ENCODE measurements at regions not wholly inside any gene's neighbourhood (a gene's known extent, or its start where the extent isn't known, plus 50 kb on each side); places are given as distances from the start of the nearest gene placed in this dataset.

DNA sequence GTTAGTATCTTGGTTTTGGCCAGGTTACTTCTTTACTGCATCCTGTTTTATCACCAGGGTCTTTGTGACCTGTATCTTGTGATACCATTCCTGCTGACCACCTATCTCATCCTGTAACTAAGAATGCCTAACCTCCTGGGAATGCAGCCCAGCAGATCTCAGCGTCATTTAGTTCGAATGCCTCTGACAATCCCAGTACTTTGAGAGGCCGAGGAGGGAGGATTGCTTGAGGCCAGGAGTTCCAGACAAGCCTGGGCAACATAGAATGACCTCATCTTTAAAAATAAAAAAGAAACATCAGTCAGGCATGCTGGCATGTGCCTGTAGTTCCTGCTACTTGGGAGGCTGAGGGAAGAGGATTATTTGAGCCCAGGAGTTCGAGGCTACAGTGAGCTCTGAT is 206.5 kb downstream of the SUDS3 start:
- no peak for ATAC-seq
- no peaks in the 10 kb centered on the region for H3K4me1 Mint-ChIP-seq (ENCODE audit: low read depth)
- ChIA-PET POLR2A (no interaction called here), CTCF (no interaction called here)
- no peak overlapping the region for H3K27ac Mint-ChIP-seq
- DNase-seq, result no peak
- no peak overlapping the region for H3K4me3 Mint-ChIP-seq
- H3K9me3 Mint-ChIP-seq (ENCODE audit: insufficient read depth), result no peaks in the 10 kb centered on the region
- H3K36me3 Mint-ChIP-seq (ENCODE audit: low read depth), result no peaks in the 10 kb centered on the region
- H3K27me3 Mint-ChIP-seq (ENCODE audit: low read depth), result no peaks in the 10 kb centered on the region

DNA sequence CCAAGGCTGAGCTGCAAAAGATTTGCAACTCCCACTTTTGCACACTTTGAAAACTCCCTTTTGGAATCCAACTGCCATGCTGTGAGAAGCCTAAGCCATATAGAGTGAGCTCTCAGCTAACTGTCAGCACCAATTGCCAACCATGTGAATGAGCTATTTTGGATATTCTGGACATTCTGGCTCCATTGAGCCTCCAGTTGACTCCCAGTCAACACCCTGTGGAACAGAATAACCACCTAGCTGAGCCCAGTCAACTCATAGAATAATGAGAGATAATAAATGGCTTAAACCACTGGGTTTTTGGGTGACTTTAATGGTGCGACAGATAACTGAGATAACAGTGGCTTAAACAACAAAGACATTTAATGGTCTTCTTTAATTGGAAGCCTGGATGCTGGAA is 210.1 kb downstream of the SUDS3 start:
- POLR2A ChIA-PET, result no interaction called here

DNA sequence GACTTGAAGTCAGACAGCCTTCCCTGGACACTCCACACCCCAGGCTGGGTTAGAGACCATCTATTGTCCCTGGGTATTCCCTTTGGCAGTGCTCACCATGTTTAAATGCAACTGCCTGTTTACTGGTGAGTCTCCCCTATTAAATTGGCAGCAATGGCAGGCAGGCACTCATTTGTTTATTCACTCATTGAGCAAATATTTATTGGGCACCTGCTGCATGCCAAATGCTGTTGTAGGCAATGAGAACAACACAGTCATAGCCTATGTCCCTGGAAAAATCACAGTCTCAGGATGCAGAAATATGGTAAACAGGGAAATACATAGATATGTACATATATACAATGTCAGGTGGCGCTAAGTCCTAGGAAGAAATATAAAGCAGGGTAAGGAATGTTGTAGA is 212.8 kb downstream of the SUDS3 start:
- no peak overlapping the region for H3K4me3 Mint-ChIP-seq
- no peaks in the 10 kb centered on the region for H3K9me3 Mint-ChIP-seq (ENCODE audit: insufficient read depth)
- no peaks in the 10 kb centered on the region for H3K27me3 Mint-ChIP-seq (ENCODE audit: low read depth)
- ATAC-seq (no peak), DNase-seq (no peak)
- H3K4me1 Mint-ChIP-seq (ENCODE audit: low read depth), result no peaks in the 10 kb centered on the region
- no peaks in the 10 kb centered on the region for H3K36me3 Mint-ChIP-seq (ENCODE audit: low read depth)
- ChIA-PET CTCF (no interaction called here), POLR2A (no interaction called here)
- H3K27ac Mint-ChIP-seq, result no peak overlapping the region

More for the DNA sequence above, 210.1 kb downstream of the SUDS3 start:
- DNase-seq (no peak), ATAC-seq (no peak)
- Mint-ChIP-seq H3K27ac (no peak overlapping the region), H3K9me3 (ENCODE audit: insufficient read depth) (no peaks in the 10 kb centered on the region), H3K27me3 (ENCODE audit: low read depth) (no peaks in the 10 kb centered on the region), H3K4me1 (ENCODE audit: low read depth) (no peaks in the 10 kb centered on the region), H3K4me3 (no peak overlapping the region), H3K36me3 (ENCODE audit: low read depth) (no peaks in the 10 kb centered on the region)
- CTCF ChIA-PET, result no interaction called here

DNA sequence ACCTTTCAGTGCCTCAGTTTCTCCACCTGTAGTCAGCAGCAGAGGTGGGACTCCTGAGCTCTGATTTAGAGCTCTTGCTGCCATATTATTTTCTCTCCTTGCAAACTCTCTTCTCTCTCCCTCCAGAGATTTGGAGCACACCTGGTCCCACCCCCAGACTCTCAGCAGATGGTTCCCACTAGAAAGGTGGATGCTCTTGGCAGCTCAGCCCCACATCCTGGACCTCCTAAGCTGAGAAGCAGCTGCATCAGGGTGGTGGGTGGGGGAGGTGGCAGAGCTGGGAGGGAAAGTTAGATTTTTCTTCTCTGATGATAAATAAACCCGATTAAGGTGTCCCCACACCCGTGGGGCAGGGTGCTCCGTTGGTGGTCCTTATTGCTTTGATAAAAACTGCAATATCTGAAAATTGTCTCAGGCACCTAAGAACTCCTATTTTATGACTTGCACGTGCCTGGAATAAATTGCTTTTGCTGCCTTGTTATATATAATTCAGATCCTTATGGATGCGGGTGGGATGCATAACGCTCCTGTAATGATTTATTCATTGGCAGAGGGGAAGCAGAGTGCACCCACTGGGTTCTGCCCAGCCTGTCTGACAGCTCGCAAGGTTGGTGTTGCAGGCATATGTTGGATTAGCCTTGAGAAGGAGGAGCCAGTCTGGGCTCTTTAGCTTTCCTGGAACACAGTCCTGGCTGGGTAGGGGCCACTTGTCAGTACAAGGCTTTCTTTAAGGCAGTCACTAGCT is 214.2 kb downstream of the SUDS3 start:
- Mint-ChIP-seq H3K27ac (no peak overlapping the region), H3K4me3 (no peak overlapping the region), H3K27me3 (ENCODE audit: low read depth) (no peaks in the 10 kb centered on the region), H3K36me3 (ENCODE audit: low read depth) (no peaks in the 10 kb centered on the region), H3K9me3 (ENCODE audit: insufficient read depth) (no peaks in the 10 kb centered on the region), H3K4me1 (ENCODE audit: low read depth) (no peaks in the 10 kb centered on the region)
- ATAC-seq (no peak), DNase-seq (no peak)
- ChIA-PET POLR2A (no interaction called here), CTCF (no interaction called here)

DNA sequence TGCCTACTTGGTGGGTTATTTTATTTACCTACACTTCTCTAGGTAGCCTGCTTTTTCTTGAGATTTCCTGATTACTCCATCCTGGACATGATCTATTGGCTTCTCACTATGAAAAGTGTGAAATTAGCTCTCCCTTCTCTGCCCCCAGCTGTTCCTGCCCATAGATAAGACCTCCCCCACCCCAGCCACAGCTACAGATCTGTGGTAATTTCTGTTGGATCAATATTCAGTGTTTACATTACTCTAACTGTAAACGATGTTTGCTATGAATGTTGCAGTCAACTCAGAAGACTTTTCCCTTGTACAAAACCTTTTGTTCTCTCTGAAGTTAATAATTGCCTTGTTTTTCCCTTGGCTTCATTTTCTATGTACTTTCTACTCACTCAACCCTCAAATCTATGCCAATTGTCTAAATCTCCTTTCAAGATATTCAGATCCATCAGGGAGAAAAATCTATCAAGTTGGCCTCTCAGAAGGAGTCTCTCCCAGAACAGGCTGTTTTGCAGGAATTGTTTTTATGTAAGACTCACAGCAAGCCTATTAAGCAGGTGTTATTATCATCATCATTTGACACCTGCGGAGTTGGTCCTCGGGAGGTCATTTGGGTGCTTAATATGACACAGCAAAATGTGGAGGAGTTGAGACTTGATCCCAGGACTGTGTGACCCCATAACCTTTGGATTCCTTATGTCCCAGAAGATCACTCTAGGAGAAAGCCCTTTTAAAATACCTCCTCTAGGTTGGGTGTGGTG is 227.4 kb downstream of the SUDS3 start:
- DNase-seq (no peak), ATAC-seq (no peak)
- H3K27me3 Mint-ChIP-seq (ENCODE audit: low read depth), result no peaks in the 10 kb centered on the region
- no peak overlapping the region for H3K27ac Mint-ChIP-seq
- ChIA-PET POLR2A (no interaction called here), CTCF (no interaction called here)
- no peaks in the 10 kb centered on the region for H3K36me3 Mint-ChIP-seq (ENCODE audit: low read depth)
- no peak overlapping the region for H3K4me3 Mint-ChIP-seq
- H3K9me3 Mint-ChIP-seq (ENCODE audit: insufficient read depth), result no peaks in the 10 kb centered on the region
- no peaks in the 10 kb centered on the region for H3K4me1 Mint-ChIP-seq (ENCODE audit: low read depth)

DNA sequence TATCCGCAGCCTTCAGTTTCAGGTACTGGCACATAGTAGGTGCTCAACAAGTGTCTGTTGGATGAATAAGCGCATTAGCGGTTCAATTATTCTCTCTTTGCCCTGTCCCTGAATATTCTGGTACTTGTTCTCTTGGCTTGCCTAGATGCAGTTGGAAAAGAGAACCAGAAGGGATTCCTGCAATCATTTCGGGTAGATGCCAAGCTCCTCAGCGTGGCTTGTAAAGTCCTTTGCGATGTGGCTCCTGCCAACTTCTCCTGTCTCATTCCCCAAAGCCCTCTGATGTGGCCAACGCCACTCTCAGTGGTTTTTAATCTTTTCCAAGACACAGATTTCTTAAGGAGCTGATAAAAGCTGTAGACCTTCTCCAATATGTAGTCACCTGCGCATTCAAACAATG is 230.3 kb downstream of the SUDS3 start:
- no peak for ATAC-seq
- POLR2A ChIA-PET, result no interaction called here
- Mint-ChIP-seq H3K4me1 (ENCODE audit: low read depth) (no peaks in the 10 kb centered on the region), H3K27ac (no peak overlapping the region), H3K36me3 (ENCODE audit: low read depth) (no peaks in the 10 kb centered on the region), H3K27me3 (ENCODE audit: low read depth) (no peaks in the 10 kb centered on the region), H3K4me3 (no peak overlapping the region), H3K9me3 (ENCODE audit: insufficient read depth) (no peaks in the 10 kb centered on the region)
- DNase-seq, result no peak
- CTCF ChIA-PET, result no interaction called here

DNA sequence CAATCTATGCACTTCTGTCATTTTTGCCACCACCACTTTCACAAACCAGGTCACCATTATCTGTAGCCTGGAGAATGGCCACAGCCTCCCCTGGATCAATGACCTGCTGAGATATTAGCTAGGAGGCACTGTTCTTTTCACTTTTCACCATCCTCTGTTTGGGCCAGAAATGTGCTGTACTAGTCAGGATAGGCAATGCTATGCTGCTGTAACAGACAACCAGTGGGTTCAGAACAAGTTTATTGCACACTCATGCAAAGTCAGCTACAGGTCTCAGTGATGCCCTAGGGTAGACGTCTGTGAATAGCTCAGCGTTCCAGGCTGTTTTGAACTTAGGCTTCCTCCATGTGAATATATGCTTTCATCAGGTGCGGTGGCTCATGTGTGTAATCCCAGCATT is 231.5 kb downstream of the SUDS3 start:
- Mint-ChIP-seq H3K27ac (no peak overlapping the region), H3K27me3 (ENCODE audit: low read depth) (no peaks in the 10 kb centered on the region), H3K9me3 (ENCODE audit: insufficient read depth) (no peaks in the 10 kb centered on the region), H3K36me3 (ENCODE audit: low read depth) (no peaks in the 10 kb centered on the region), H3K4me1 (ENCODE audit: low read depth) (no peaks in the 10 kb centered on the region), H3K4me3 (no peak overlapping the region)
- CTCF ChIA-PET, result no interaction called here
- no peak for ATAC-seq
- POLR2A ChIA-PET, result no interaction called here
- no peak for DNase-seq

DNA sequence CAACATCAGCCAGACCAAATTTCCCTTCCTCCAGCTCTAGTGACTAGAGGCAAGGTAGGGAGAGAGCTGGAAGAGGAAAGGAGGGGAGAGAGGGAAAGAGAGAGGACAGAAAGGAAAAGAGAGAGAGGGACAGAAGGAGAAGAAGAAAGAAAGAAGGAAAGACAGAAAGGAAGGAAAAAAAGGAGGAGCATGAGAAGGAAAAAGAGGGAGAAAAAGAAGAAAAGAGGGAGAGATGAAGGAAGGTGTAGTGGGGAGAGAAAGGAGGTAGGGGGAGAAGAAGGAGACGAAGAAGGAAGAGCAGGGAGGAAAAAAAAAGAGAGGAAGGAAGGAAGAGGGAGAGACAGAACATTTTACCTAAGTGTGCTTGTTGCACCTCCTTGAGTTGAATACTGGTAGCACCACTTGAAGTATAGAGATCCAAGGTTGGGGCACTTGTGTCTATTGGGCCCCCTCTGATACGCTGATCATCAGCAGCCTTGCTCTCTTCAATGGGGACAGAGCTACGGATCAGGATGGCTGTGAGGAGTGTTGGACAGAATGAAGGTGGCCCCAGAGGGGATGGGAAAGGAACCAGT is 232.5 kb downstream of the SUDS3 start:
- H3K4me3 Mint-ChIP-seq, result no peak overlapping the region
- no peaks in the 10 kb centered on the region for H3K4me1 Mint-ChIP-seq (ENCODE audit: low read depth)
- no peak overlapping the region for H3K27ac Mint-ChIP-seq
- ATAC-seq (no peak), DNase-seq (no peak)
- POLR2A ChIA-PET, result no interaction called here
- H3K27me3 Mint-ChIP-seq (ENCODE audit: low read depth), result no peaks in the 10 kb centered on the region
- CTCF ChIA-PET, result no interaction called here
- no peaks in the 10 kb centered on the region for H3K9me3 Mint-ChIP-seq (ENCODE audit: insufficient read depth)
- no peaks in the 10 kb centered on the region for H3K36me3 Mint-ChIP-seq (ENCODE audit: low read depth)

DNA sequence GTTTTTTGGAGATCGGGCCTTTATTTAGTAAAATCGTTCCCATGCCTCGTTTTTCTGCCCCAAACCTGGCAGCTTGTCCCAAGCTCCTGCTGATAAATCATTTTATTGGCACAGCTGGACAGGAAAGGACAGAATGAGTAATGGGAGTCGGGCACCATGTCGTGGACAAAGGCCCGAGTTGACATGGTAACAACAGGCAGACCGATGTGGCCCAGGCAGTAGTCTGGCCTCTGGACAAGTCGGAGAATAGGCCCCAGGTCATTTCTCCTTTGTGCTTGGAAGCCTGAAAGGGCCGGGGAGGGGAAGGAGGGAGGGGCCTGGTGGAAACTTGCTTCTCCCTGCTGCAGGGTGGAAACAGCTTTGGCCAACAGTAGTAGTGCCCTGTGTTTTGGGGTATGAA is 234.9 kb downstream of the SUDS3 start:
- Mint-ChIP-seq H3K4me1 (ENCODE audit: low read depth) (no peaks in the 10 kb centered on the region), H3K36me3 (ENCODE audit: low read depth) (no peaks in the 10 kb centered on the region), H3K27me3 (ENCODE audit: low read depth) (no peaks in the 10 kb centered on the region), H3K9me3 (ENCODE audit: insufficient read depth) (no peaks in the 10 kb centered on the region), H3K4me3 (no peak overlapping the region), H3K27ac (no peak overlapping the region)
- ATAC-seq (no peak), DNase-seq (no peak)
- POLR2A ChIA-PET, result no interaction called here
- CTCF ChIA-PET, result no interaction called here

DNA sequence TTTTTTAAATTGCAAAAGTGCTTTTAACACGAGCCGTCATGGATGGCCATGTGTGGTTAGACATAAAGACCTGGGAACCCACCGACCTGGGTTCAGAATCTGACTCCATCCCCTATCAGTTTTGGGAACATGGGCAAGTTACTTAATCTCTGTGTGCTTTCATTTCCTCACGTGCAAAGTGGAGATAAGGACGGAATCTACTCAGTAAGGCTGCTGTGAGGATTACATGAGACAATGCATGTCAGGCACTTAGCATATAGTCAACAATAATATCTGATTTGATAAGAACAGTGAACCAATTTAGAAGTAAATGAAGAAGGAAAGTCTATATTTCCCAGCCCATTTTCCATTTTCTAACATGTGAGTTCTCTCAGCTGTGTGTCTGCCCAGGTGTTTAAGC is 235.4 kb downstream of the SUDS3 start:
- Mint-ChIP-seq H3K36me3 (ENCODE audit: low read depth) (no peaks in the 10 kb centered on the region), H3K4me3 (no peak overlapping the region), H3K27me3 (ENCODE audit: low read depth) (no peaks in the 10 kb centered on the region), H3K9me3 (ENCODE audit: insufficient read depth) (no peaks in the 10 kb centered on the region), H3K4me1 (ENCODE audit: low read depth) (no peaks in the 10 kb centered on the region), H3K27ac (no peak overlapping the region)
- DNase-seq (no peak), ATAC-seq (no peak)
- POLR2A ChIA-PET, result no interaction called here
- CTCF ChIA-PET, result no interaction called here

DNA sequence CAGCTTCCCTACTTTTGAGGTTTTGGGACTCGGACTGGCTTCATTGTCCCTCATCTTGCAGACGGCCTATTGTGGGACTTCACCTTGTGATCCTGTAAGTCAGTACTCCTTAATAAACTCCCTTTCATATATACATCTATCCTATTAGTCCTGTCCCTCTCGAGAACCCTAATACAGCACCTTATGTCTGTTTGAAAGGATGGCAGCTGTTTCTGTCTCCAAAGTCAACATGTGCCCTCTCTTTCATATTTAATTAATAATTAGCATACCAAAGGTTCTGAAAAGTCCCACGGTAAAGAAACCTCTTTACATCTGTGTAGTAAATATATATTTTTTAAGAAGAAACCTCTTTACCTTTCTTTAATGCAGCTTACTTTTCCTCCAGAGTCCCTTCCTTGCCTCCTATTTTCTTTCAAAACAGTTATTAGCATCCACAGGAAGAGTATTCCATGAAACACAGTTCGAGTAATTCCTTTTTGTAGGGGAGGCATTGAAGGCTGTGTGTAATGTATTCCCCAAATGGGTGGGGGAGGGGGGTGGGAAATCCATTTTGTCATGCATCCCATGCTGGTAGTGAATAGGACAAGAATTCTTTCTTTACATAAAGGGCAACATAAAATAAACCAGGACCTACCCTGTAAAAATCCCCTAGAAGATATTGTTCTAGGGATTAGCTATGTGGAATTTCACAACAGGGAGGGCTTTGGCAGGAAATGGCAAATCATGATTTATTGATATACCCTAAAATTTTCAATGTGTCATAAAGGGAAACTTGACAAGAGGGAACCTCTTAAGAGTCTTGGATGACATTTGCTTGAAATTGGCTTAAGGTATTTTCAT is 241.5 kb downstream of the SUDS3 start:
- H3K27ac Mint-ChIP-seq, result no peak overlapping the region

DNA sequence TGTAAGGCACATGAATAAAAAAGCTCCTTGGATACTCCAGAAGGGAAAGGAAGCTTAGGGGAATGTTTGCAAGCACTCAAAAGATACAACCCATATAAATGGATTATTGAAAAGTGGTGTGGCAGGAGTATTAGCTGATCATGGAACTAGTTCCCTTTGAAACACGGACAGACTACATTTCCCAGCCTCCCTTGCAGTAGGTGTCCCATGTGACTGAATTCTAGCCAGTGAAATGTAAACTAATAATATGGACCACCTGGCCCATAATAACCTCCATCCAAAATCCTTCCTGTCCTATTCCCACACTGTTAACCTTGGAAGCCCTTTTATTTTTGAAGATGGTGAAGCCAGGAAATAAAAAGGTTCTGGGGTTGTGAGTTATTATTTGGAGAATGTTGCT is 242.3 kb downstream of the SUDS3 start:
- ATAC-seq (no peak), DNase-seq (no peak)
- POLR2A ChIA-PET, result no interaction called here
- no peaks in the 10 kb centered on the region for H3K27me3 Mint-ChIP-seq (ENCODE audit: low read depth)
- no peaks in the 10 kb centered on the region for H3K36me3 Mint-ChIP-seq (ENCODE audit: low read depth)
- no peak overlapping the region for H3K4me3 Mint-ChIP-seq
- no peaks in the 10 kb centered on the region for H3K9me3 Mint-ChIP-seq (ENCODE audit: insufficient read depth)
- CTCF ChIA-PET, result no interaction called here
- no peaks in the 10 kb centered on the region for H3K4me1 Mint-ChIP-seq (ENCODE audit: low read depth)
- no peak overlapping the region for H3K27ac Mint-ChIP-seq

More for the DNA sequence above, 241.5 kb downstream of the SUDS3 start:
- Mint-ChIP-seq H3K36me3 (ENCODE audit: low read depth) (no peaks in the 10 kb centered on the region), H3K27me3 (ENCODE audit: low read depth) (no peaks in the 10 kb centered on the region), H3K9me3 (ENCODE audit: insufficient read depth) (no peaks in the 10 kb centered on the region), H3K4me3 (no peak overlapping the region), H3K4me1 (ENCODE audit: low read depth) (no peaks in the 10 kb centered on the region)
- ATAC-seq (no peak), DNase-seq (no peak)
- ChIA-PET POLR2A (no interaction called here), CTCF (no interaction called here)

All from activated CD8-positive, alpha-beta T cell treated with anti-CD3 and anti-CD28 coated beads, Interleukin-2, amount 10 ng/mL, durations not matched to agents 7 days and 5 days (primary cell).